Heart right ventricle (tissue), 16 donors: ENCODE measurements at regions not wholly inside any gene's neighbourhood (a gene's known extent, or its start where the extent isn't known, plus 50 kb on each side); places are given as distances from the start of the nearest gene placed in this dataset.

Experiments used
- ATAC-seq, 8 donors: fragments of 200-7000 bp; cut with Tn5 transposase; one replicate each; pipeline ENCODE4 v1.9.1; 2020; ENCODE audit warnings: mild to moderate bottlenecking in 8 of 8, moderate library complexity in 8 of 8, moderate number of reproducible peaks in 1 of 8
- DNase-seq, 2 donors: peaks; one replicate each; pipeline ENCODE4 v3.0.0-alpha.2; 2020
- H3K27ac ChIP-seq, 10 donors: fragments of 200-600 bp; sonication (generic) in 2 of 10; one replicate each; pipeline versions ENCODE4 v1.5.0 to v1.8.0; 2020 to 2022; ENCODE audit warnings: mild to moderate bottlenecking in 3 of 10
- H3K27me3 ChIP-seq, 7 donors: fragments of 200-600 bp; one replicate each; pipeline ENCODE4 v1.8.0; 2021 to 2022; ENCODE audit warnings: mild to moderate bottlenecking in 2 of 7
- H3K36me3 ChIP-seq, 9 donors: fragments of 200-600 bp; sonication (generic) in 1 of 9; one replicate each; pipeline versions ENCODE4 v1.5.0 to v1.8.0; 2020 to 2022; ENCODE audit warnings: mild to moderate bottlenecking in 2 of 9
- H3K4me1 ChIP-seq, 9 donors: fragments of 200-600 bp; sonication (generic) in 1 of 9; one replicate each; pipeline versions ENCODE4 v1.5.0 to v1.8.0; 2020 to 2022; ENCODE audit warnings: mild to moderate bottlenecking in 4 of 9
- H3K4me3 ChIP-seq, 10 donors: fragments of 200-600 bp; sonication (generic) in 2 of 10; one replicate each; pipeline versions ENCODE4 v1.5.0 to v1.8.0; 2020 to 2022; ENCODE audit warnings: mild to moderate bottlenecking in 7 of 10, moderate library complexity in 2 of 10
- H3K9me3 ChIP-seq, 11 donors: fragments of 200-600 bp in 10 of 11; sonication (generic) in 2 of 11; one replicate each; pipeline versions ENCODE4 v1.5.0 to v1.8.0; 2013 to 2022; ENCODE audit warnings: mild to moderate bottlenecking in 2 of 11, control low read depth in 1 of 11, moderate library complexity in 1 of 11
- CTCF ChIP-seq, 9 donors: fragments of 200-600 bp; sonication (generic) in 2 of 9; IDR thresholded peaks; one replicate each; pipeline versions ENCODE4 v1.5.0 to v1.8.0; 2021 to 2022; ENCODE audit warnings: antibody characterized with exemption in 9 of 9, mild to moderate bottlenecking in 5 of 9, moderate library complexity in 1 of 9
- WGBS, 2 donors: extraction: QIAGEN DNeasy Blood & Tissue Kit; methylation state at CpG; one replicate each; pipeline ENCODE4 v1.1.7; 2013; ENCODE audit warnings: inconsistent platforms in 1 of 2; 5-methylcytosine and 5-hydroxymethylcytosine counted together
- intact Hi-C, 10 donors: fragments of 100-400 bp; cut with DNase I; formaldehyde crosslinking; loops; one replicate each; pipeline versions ENCODE4 v1.11.1 to v1.14.2; 2022
- donor health status: Arrhythmogenic right ventricular cardiomyopathy.
- donor health status: ischemic (EF 13 %, LVEDD 7.1; RV severe dilation, severe dysfunction).
- donor health status: healthy with polysubstance abuse.
- donor health status: DM: no; HTN: yes; CAD: no.
- donor health status: DM: no; HTN: no; CAD: no.
- donor health status: ischemic (EF 25% LVEDD 6.9; RV normal size, moderate dysfunction).
- donor health status: ischemic (EF 25% LVEDD 5.7; RV mildly dilated, moderate dysfunction).
- donor health status: healthy.
- donor health status: DM: yes; HTN: yes; CAD: no.
- donor health status: Ischemic cardiomyopathy.
- donor health status: ischemic (EF 35%, LVEDD 5.7; RV mildly dilated, moderate dysfunction).
- donor health status: nonischemic (EF 11% LVEDD 7.7; RV severe dilation, severe dysfunction).
- donor health status: DM: yes; HTN: yes; CAD: no.
- donor health status: PGD.
- donor health status: ischemic (EF 29% LVEDD 5.4; RV normal size, mild dysfunction).
- donor health status: nonischemic (EF 23%, LVEDD 6.1; RV moderate dilation, normal function).

DNA sequence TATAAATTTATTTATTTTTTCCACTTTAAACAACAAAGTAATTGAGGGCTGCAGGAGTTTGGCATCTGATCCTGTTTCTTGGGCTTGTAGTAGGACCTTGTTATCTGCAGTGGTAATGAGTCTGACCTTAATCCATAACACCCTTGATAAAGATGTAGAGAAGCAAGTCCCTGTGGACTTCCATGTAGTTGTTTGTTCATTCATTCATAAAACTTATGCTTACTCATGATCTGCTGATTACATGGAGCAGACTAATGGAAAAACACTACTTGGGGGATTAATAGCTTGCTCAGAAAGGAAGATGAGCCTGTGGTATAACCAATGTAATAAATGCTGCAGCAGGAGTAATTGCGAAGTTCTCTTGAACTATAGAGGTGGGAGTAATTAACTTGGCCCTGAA is 271.5 kb upstream of the TBL1XR1 start:
- peaks cover 0 to 24% (median 5%) of the 10 kb centered on the region in 9 donors for H3K4me1 ChIP-seq

GRCh38 chr3:177469216-177469615 is 271.9 kb upstream of the TBL1XR1 start:
- Histone ChIP-seq H3K9me3 (no peaks in the 10 kb centered on the region), H3K27me3 (no peaks in the 10 kb centered on the region), H3K27ac (no peak overlapping the region), H3K4me1 (peaks cover 0 to 20% (median 5%) of the 10 kb centered on the region in 9 donors), H3K4me3 (no peak overlapping the region), H3K36me3 (no peaks in the 10 kb centered on the region)
- 90 to 98% methylated on average over 3 of the region's 3 CpGs for WGBS, 2 donors
- no peak for ATAC-seq
- intact Hi-C loops, result no loop called here
- DNase-seq, result no peak
- TF ChIP-seq CTCF (IDR thresholded peaks at IDR 0.05), result no peak

More for the DNA sequence above, 271.5 kb upstream of the TBL1XR1 start:
- no peak overlapping the region for H3K4me3 ChIP-seq
- WGBS, 2 donors, result 94 to 98% methylated on average over 1 of the region's 1 CpG
- ATAC-seq (no peak), DNase-seq (no peak)
- intact Hi-C loops, result no loop called here
- H3K36me3 ChIP-seq, result no peaks in the 10 kb centered on the region
- H3K27ac ChIP-seq, result no peak overlapping the region
- TF ChIP-seq CTCF (IDR thresholded peaks at IDR 0.05), result no peak
- H3K9me3 ChIP-seq, result no peaks in the 10 kb centered on the region
- no peaks in the 10 kb centered on the region for H3K27me3 ChIP-seq

DNA sequence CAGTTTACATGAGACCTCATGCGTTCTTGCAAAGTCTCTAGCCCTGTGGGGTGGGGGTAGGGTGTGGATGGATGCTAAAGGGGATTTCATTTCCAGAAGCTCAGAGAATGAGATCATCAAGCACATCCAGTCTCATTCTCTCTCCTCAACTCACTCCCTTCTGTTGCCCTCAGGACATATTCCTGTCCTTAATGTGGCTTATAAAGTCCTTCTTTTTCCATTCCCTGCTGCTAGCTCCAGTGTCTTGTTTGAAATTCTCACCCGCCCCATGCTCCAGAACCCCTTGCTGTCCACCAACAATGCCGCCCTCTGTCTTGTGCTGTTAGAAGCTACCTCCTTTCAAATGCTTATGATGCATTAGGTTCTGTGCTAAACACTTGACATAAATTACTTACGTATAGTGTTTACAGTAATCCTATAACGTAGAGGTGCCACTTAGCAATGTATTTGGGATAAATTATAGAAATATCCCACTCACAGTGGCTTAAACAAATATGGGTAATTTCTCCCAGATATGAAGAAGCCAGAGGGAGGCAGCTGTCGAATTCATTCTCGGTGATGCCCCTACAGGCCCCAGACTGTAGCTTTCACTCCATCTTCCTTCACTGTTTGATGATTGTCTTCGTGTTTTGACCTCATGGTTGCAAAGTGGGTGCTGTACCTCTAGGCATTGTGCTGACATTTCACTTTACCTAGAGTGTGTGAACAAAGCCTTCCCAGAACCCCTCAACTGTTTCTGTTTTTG is 273.1 kb upstream of the TBL1XR1 start:
- Histone ChIP-seq H3K9me3 (no peaks in the 10 kb centered on the region), H3K27ac (no peak overlapping the region), H3K4me3 (no peak overlapping the region), H3K4me1 (peaks cover 0 to 11% (median 0%) of the 10 kb centered on the region in 9 donors), H3K36me3 (no peaks in the 10 kb centered on the region), H3K27me3 (no peaks in the 10 kb centered on the region)
- ATAC-seq (no peak), DNase-seq (no peak)
- TF ChIP-seq CTCF (IDR thresholded peaks at IDR 0.05), result no peak
- intact Hi-C loops, result no loop called here
- 94 to 96% methylated on average over 8 of the region's 8 CpGs for WGBS, 2 donors

DNA sequence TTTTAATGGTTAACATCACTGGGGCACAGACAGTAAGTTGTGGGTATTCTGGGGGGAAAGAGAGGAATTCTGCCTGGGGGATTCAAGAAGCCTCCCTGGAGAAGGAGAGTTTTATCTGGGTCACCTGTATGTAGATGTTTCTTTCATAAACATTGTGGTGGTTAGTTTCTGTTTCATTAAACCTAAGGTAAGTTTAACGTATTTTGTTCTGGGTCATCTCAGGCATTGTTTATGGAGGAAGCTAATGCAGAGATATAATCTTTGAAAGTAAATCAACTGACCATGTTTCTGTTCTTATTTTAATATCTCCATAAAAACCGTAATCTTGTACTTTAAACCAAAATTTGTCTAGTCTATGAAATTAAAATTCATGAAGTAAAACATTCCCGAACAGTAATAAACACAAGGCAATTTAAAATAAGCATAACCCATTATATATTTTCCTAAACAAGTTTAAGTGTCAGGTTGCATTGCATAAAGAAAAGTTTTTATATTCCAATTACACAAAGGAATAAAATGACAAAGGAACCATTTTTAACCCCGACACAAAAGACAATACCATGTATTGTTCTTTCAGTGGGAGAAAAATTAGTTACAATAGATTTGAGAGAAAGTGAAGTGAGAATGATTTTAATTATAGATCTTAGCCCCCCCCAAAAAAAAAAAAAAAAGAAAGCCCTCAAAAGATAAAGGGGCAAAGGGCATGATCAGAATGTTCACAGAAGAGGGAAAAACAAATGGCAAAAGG is 274.6 kb upstream of the TBL1XR1 start:
- intact Hi-C loops, result no loop called here
- DNase-seq (no peak), ATAC-seq (no peak)
- no peak overlapping the region for H3K4me3 ChIP-seq
- no peaks in the 10 kb centered on the region for H3K9me3 ChIP-seq
- H3K27ac ChIP-seq, result no peak overlapping the region
- peaks cover 0 to 10% (median 0%) of the 10 kb centered on the region in 9 donors for H3K4me1 ChIP-seq
- 82 to 87% methylated on average over 4 of the region's 4 CpGs for WGBS, 2 donors
- no peak for TF ChIP-seq CTCF (IDR thresholded peaks at IDR 0.05)
- no peaks in the 10 kb centered on the region for H3K27me3 ChIP-seq
- no peaks in the 10 kb centered on the region for H3K36me3 ChIP-seq
